Astrocyte (in vitro differentiated cells and primary cell): ENCODE measurements at regions not wholly inside any gene's neighbourhood (a gene's known extent, or its start where the extent isn't known, plus 50 kb on each side); places are given as distances from the start of the nearest gene placed in this dataset.

ENCODE experiments used
- DNase-seq: peaks from one replicate; pipeline ENCODE4 v3.0.0-alpha.2; 2010; ENCODE audit warnings: low read depth
- FAIRE-seq: peaks from 2 replicates; lab custom pipeline; 2011; peaks lifted over from hg19 to GRCh38; lab: Jason Lieb, UNC
- H2AFZ ChIP-seq: 2 replicates; pipeline ENCODE4 v1.6.0; 2012; ENCODE audit warnings: low read depth, low read length, inconsistent platforms
- H3K27ac ChIP-seq: 2 replicates; pipeline ENCODE4 v1.5.1; 2011; ENCODE audit warnings: low read depth, low read length, inconsistent platforms
- H3K27me3 ChIP-seq: 2 replicates; pipeline ENCODE4 v1.6.0; 2011; ENCODE audit warnings: low read length, inconsistent platforms; ENCODE audit not compliant: insufficient read depth
- H3K36me3 ChIP-seq: 2 replicates; pipeline ENCODE4 v1.5.1; 2011; ENCODE audit warnings: low read length, inconsistent platforms; ENCODE audit not compliant: insufficient read depth
- H3K4me1 ChIP-seq: 2 replicates; pipeline ENCODE4 v1.5.1; 2011; ENCODE audit warnings: low read length, inconsistent platforms; ENCODE audit not compliant: insufficient read depth
- H3K4me2 ChIP-seq: 2 replicates; pipeline ENCODE4 v1.6.0; 2012; ENCODE audit warnings: low read length, inconsistent platforms
- H3K4me3 ChIP-seq: 2 replicates; pipeline ENCODE4 v1.5.1; 2011; ENCODE audit warnings: low read depth, mild to moderate bottlenecking, low read length, inconsistent platforms; ENCODE audit not compliant: insufficient read depth
- H3K79me2 ChIP-seq: 2 replicates; pipeline ENCODE4 v1.6.0; 2012; ENCODE audit warnings: mild to moderate bottlenecking, low read length, inconsistent platforms; ENCODE audit not compliant: insufficient read depth
- H3K9ac ChIP-seq: 2 replicates; pipeline ENCODE4 v1.6.0; 2012; ENCODE audit warnings: mild to moderate bottlenecking, low read length, inconsistent platforms
- H3K9me3 ChIP-seq: 2 replicates; pipeline ENCODE4 v1.5.1; 2012; ENCODE audit warnings: low read depth, mild to moderate bottlenecking, low read length, inconsistent platforms; ENCODE audit not compliant: insufficient read depth
- H4K20me1 ChIP-seq: 2 replicates; pipeline ENCODE4 v1.6.0; 2012; ENCODE audit warnings: low read length, inconsistent platforms; ENCODE audit not compliant: insufficient read depth
- H3K27ac Mint-ChIP-seq: one replicate; pipeline ENCODE4 v1.8.0; 2021; ENCODE audit warnings: mild to moderate bottlenecking, mixed read lengths; ENCODE audit not compliant: unreplicated experiment
- H3K27me3 Mint-ChIP-seq: one replicate; pipeline ENCODE4 v1.8.0; 2021; ENCODE audit warnings: low read depth, mixed read lengths; ENCODE audit not compliant: unreplicated experiment
- H3K36me3 Mint-ChIP-seq: one replicate; pipeline ENCODE4 v1.8.0; 2021; ENCODE audit warnings: low read depth, mixed read lengths; ENCODE audit not compliant: unreplicated experiment
- H3K4me1 Mint-ChIP-seq: one replicate; pipeline ENCODE4 v1.8.0; 2021; ENCODE audit warnings: low read depth, mixed read lengths; ENCODE audit not compliant: unreplicated experiment
- H3K4me3 Mint-ChIP-seq: one replicate; pipeline ENCODE4 v1.8.0; 2021; ENCODE audit warnings: mild to moderate bottlenecking, moderate library complexity, mixed read lengths; ENCODE audit not compliant: unreplicated experiment
- H3K9me3 Mint-ChIP-seq: one replicate; pipeline ENCODE4 v1.8.0; 2021; ENCODE audit warnings: mild to moderate bottlenecking, mixed read lengths; ENCODE audit not compliant: unreplicated experiment
- CTCF ChIP-seq: IDR thresholded peaks from 2 replicates; pipeline ENCODE4 v1.5.1; 2011; ENCODE audit warnings: low read depth, mild to moderate bottlenecking, inconsistent platforms, low read length, moderate library complexity; ENCODE audit not compliant: insufficient read depth
- EZH2 ChIP-seq: IDR thresholded peaks from 2 replicates; pipeline ENCODE4 v1.6.1; 2012; ENCODE audit warnings: mild to moderate bottlenecking, low read length, inconsistent platforms; ENCODE audit not compliant: insufficient read depth

- Histone ChIP-seq H3K9me3 (no peaks in the 10 kb centered on the region), H3K4me3 (no peak overlapping the region), H3K79me2 (no peaks in the 10 kb centered on the region), H3K36me3 (no peaks in the 10 kb centered on the region), H3K4me1 (no peaks in the 10 kb centered on the region), H4K20me1 (no peaks in the 10 kb centered on the region), H3K27me3 (no peaks in the 10 kb centered on the region), H3K9ac (no peak overlapping the region), H3K27ac (no peak overlapping the region), H3K4me2 (no peak overlapping the region), H2AFZ (no peak overlapping the region)
- TF ChIP-seq EZH2 (no peak), CTCF (no peak)
- H3K27me3 Mint-ChIP-seq, result no peaks in the 10 kb centered on the region
- FAIRE-seq (no peak), DNase-seq (no peak)
- peaks cover 3% of the 10 kb centered on the region for H3K9me3 Mint-ChIP-seq
- H3K36me3 Mint-ChIP-seq, result no peaks in the 10 kb centered on the region
- H3K4me1 Mint-ChIP-seq, result no peaks in the 10 kb centered on the region
- H3K4me3 Mint-ChIP-seq, result no peak overlapping the region
- no peak overlapping the region for H3K27ac Mint-ChIP-seq
These were observed 120.0 kb upstream of the ZNF644 start for GRCh38 chr1:91141858-91142257.

- TF ChIP-seq CTCF (no peak), EZH2 (no peak)
- no peak for FAIRE-seq
- Mint-ChIP-seq H3K4me1 (no peaks in the 10 kb centered on the region), H3K27me3 (no peaks in the 10 kb centered on the region), H3K9me3 (peaks cover 7% of the 10 kb centered on the region), H3K36me3 (no peaks in the 10 kb centered on the region), H3K27ac (no peak overlapping the region), H3K4me3 (no peak overlapping the region)
- Histone ChIP-seq H4K20me1 (no peaks in the 10 kb centered on the region), H3K27ac (no peak overlapping the region), H3K4me3 (no peak overlapping the region), H3K79me2 (no peaks in the 10 kb centered on the region), H3K27me3 (no peaks in the 10 kb centered on the region), H3K4me1 (no peaks in the 10 kb centered on the region), H3K4me2 (no peak overlapping the region), H2AFZ (no peak overlapping the region), H3K9me3 (no peaks in the 10 kb centered on the region), H3K9ac (no peak overlapping the region), H3K36me3 (no peaks in the 10 kb centered on the region)
- DNase-seq, result no peak
These were observed 117.1 kb upstream of the ZNF644 start for GRCh38 chr1:91138959-91139358.

GRCh38 chr1:91137173-91137852 lies 115.5 kb upstream of the ZNF644 start:
- H3K9ac ChIP-seq, result no peak overlapping the region
- no peaks in the 10 kb centered on the region for H3K36me3 ChIP-seq
- DNase-seq (no peak), FAIRE-seq (no peak)
- no peak overlapping the region for H3K4me2 ChIP-seq
- no peak overlapping the region for H2AFZ ChIP-seq
- Mint-ChIP-seq H3K27me3 (peaks cover 5% of the 10 kb centered on the region), H3K9me3 (peaks cover 8% of the 10 kb centered on the region), H3K4me3 (no peak overlapping the region), H3K36me3 (no peaks in the 10 kb centered on the region), H3K27ac (no peak overlapping the region), H3K4me1 (no peaks in the 10 kb centered on the region)
- H4K20me1 ChIP-seq, result no peaks in the 10 kb centered on the region
- H3K27me3 ChIP-seq, result no peaks in the 10 kb centered on the region
- H3K9me3 ChIP-seq, result no peaks in the 10 kb centered on the region
- TF ChIP-seq EZH2 (no peak), CTCF (no peak)
- H3K79me2 ChIP-seq, result no peaks in the 10 kb centered on the region
- no peak overlapping the region for H3K27ac ChIP-seq
- no peak overlapping the region for H3K4me3 ChIP-seq
- no peaks in the 10 kb centered on the region for H3K4me1 ChIP-seq
